GM23338 (cell line): ENCODE measurements at regions not wholly inside any gene's neighbourhood (a gene's known extent, or its start where the extent isn't known, plus 50 kb on each side); places are given as distances from the start of the nearest gene placed in this dataset.

ENCODE experiments used
- ATAC-seq: fragments of 200-7000 bp; cut with Tn5 transposase; 3 replicates; pipeline ENCODE4 v1.9.1; 2020
- DNase-seq: peaks from one replicate; pipeline ENCODE4 v3.0.0-alpha.2; 2015; ENCODE audit warnings: low spot score
- H2AFZ ChIP-seq: fragments of 200-600 bp; sonication (generic); 2 replicates; pipeline ENCODE4 v1.8.0; 2016; ENCODE audit warnings: antibody characterized with exemption, mild to moderate bottlenecking, moderate library complexity
- H3F3A ChIP-seq: fragments of 200-600 bp; sonication (generic); replicated peaks from 2 replicates; pipeline ENCODE4 v1.8.0; 2017; ENCODE audit warnings: antibody characterized with exemption, mixed run types, low read depth
- H3K27ac ChIP-seq: fragments of 200-600 bp; sonication (generic); 2 replicates; pipeline ENCODE4 v1.6.1; 2016; ENCODE audit warnings: low read depth
- H3K27me3 ChIP-seq: fragments of 200-600 bp; sonication (generic); 2 replicates; pipeline ENCODE4 v1.8.0; 2016; ENCODE audit warnings: mild to moderate bottlenecking, mixed run types, moderate library complexity; ENCODE audit not compliant: insufficient read depth
- H3K36me3 ChIP-seq: fragments of 200-600 bp; sonication (generic); 2 replicates; pipeline ENCODE4 v1.8.0; 2016; ENCODE audit warnings: mild to moderate bottlenecking; ENCODE audit not compliant: insufficient read depth
- H3K4me1 ChIP-seq: fragments of 200-600 bp; sonication (generic); 2 replicates; pipeline ENCODE4 v1.8.0; 2016; ENCODE audit warnings: mild to moderate bottlenecking, moderate library complexity; ENCODE audit not compliant: insufficient read depth
- H3K4me2 ChIP-seq: fragments of 200-600 bp; sonication (generic); 2 replicates; pipeline ENCODE4 v1.7.1; 2017; ENCODE audit warnings: mixed run types
- H3K4me3 ChIP-seq: fragments of 200-600 bp; sonication (generic); 2 replicates; pipeline ENCODE4 v1.6.1; 2016; ENCODE audit warnings: mixed run types
- H3K79me2 ChIP-seq: fragments of 200-600 bp; sonication (generic); replicated peaks from 2 replicates; pipeline ENCODE4 v1.8.0; 2017; ENCODE audit warnings: mild to moderate bottlenecking; ENCODE audit not compliant: insufficient read depth
- H3K9me2 ChIP-seq: fragments of 200-600 bp; sonication (generic); 2 replicates; pipeline ENCODE4 v1.8.0; 2017; ENCODE audit not compliant: insufficient read depth
- H4K20me1 ChIP-seq: fragments of 200-600 bp; sonication (generic); replicated peaks from 2 replicates; pipeline ENCODE4 v1.8.0; 2017; ENCODE audit warnings: mild to moderate bottlenecking; ENCODE audit not compliant: insufficient read depth
- H3K27ac Mint-ChIP-seq: 2 replicates; pipeline ENCODE4 v1.8.0; 2020; ENCODE audit warnings: inconsistent platforms, mild to moderate bottlenecking, moderate library complexity, mixed read lengths
- H3K27me3 Mint-ChIP-seq: 3 replicates; pipeline ENCODE4 v1.8.0; 2022; ENCODE audit warnings: low read depth, mild to moderate bottlenecking, moderate library complexity, mixed read lengths, inconsistent platforms; ENCODE audit not compliant: insufficient read depth, poor library complexity
- H3K36me3 Mint-ChIP-seq: 3 replicates; pipeline ENCODE4 v1.8.0; 2021; ENCODE audit warnings: low read depth, mild to moderate bottlenecking, inconsistent platforms, moderate library complexity, mixed read lengths
- H3K4me1 Mint-ChIP-seq: 3 replicates; pipeline ENCODE4 v1.8.0; 2020; ENCODE audit warnings: mild to moderate bottlenecking, inconsistent platforms, mixed read lengths
- H3K4me3 Mint-ChIP-seq: 3 replicates; pipeline ENCODE4 v1.8.0; 2021; ENCODE audit warnings: moderate library complexity, mild to moderate bottlenecking, inconsistent platforms, mixed read lengths
- H3K9me3 Mint-ChIP-seq: 3 replicates; pipeline ENCODE4 v1.8.0; 2020; ENCODE audit warnings: moderate library complexity, mild to moderate bottlenecking, inconsistent platforms, mixed read lengths
- CREB1 ChIP-seq: fragments of 250-450 bp; sonication (Bioruptor Pico); IDR thresholded peaks from 2 replicates; pipeline ENCODE4 v1.5.0; 2020; ENCODE audit warnings: low read depth, mild to moderate bottlenecking, moderate library complexity
- CTCF ChIP-seq, 2 experiments: fragments of 200-600 bp in 1 of 2; sonication (generic) in 1 of 2; conservative IDR thresholded peaks; 2 replicates each; pipeline versions ENCODE4 v1.5.1 to v1.6.1; 2016 to 2017; ENCODE audit warnings: antibody characterized with exemption in 2 of 2, low read depth in 2 of 2, mild to moderate bottlenecking in 2 of 2, moderate library complexity in 1 of 2
- ETS1 ChIP-seq: IDR thresholded peaks from 2 replicates; pipeline ENCODE4 v1.6.1; 2016; ENCODE audit warnings: antibody characterized with exemption
- EZH2 ChIP-seq: fragments of 200-600 bp; sonication (generic); IDR thresholded peaks from one replicate; pipeline ENCODE4 v1.8.0; 2017; ENCODE audit warnings: antibody characterized with exemption, mild to moderate bottlenecking, low read depth; ENCODE audit not compliant: unreplicated experiment
- EZH2phosphoT487 ChIP-seq: fragments of 200-600 bp; sonication (generic); IDR thresholded peaks from one replicate; pipeline ENCODE4 v1.8.1; 2018; ENCODE audit warnings: antibody characterized with exemption; ENCODE audit not compliant: unreplicated experiment
- JUNB ChIP-seq: IDR thresholded peaks from one replicate; pipeline ENCODE4 v1.6.1; 2016; ENCODE audit warnings: antibody characterized with exemption; ENCODE audit not compliant: unreplicated experiment
- NANOG ChIP-seq: IDR thresholded peaks from 2 replicates; pipeline ENCODE4 v1.6.1; 2016; ENCODE audit warnings: antibody characterized with exemption, borderline replicate concordance
- POLR2AphosphoS5 ChIP-seq: IDR thresholded peaks from 2 replicates; pipeline ENCODE4 v1.6.1; 2016; ENCODE audit warnings: antibody characterized with exemption, low read depth
- REST ChIP-seq: IDR thresholded peaks from one replicate; pipeline ENCODE4 v1.6.1; 2018; ENCODE audit warnings: antibody characterized with exemption; ENCODE audit not compliant: unreplicated experiment
- STAT1 ChIP-seq: IDR thresholded peaks from one replicate; pipeline ENCODE4 v1.6.1; 2016; ENCODE audit warnings: antibody characterized with exemption; ENCODE audit not compliant: unreplicated experiment
- ZNF114 ChIP-seq: fragments of 250-450 bp; sonication (Bioruptor Pico); IDR thresholded peaks from 2 replicates; pipeline ENCODE4 v1.5.0; 2020; ENCODE audit warnings: mild to moderate bottlenecking, moderate library complexity
- ZNF331 ChIP-seq: fragments of 250-450 bp; sonication (Bioruptor Pico); IDR thresholded peaks from 2 replicates; pipeline ENCODE4 v1.5.0; 2020; ENCODE audit warnings: low read depth, mild to moderate bottlenecking, moderate library complexity
- ZNF462 ChIP-seq: fragments of 250-450 bp; sonication (Bioruptor Pico); IDR thresholded peaks from 2 replicates; pipeline ENCODE4 v1.5.0; 2020; ENCODE audit warnings: mild to moderate bottlenecking, moderate library complexity

GRCh38 chr3:89690646-89691045 is 583.2 kb downstream of the EPHA3 start:
- H3K4me1 ChIP-seq, result no peaks in the 10 kb centered on the region
- ATAC-seq (no peak), DNase-seq (peak; percentile 1)
- Mint-ChIP-seq H3K36me3 (no peaks in the 10 kb centered on the region), H3K9me3 (no peaks in the 10 kb centered on the region), H3K4me3 (no peak overlapping the region), H3K27ac (no peak overlapping the region), H3K4me1 (no peaks in the 10 kb centered on the region), H3K27me3 (no peaks in the 10 kb centered on the region)
- no peak overlapping the region for H3K27ac ChIP-seq
- H3K27me3 ChIP-seq, result no peaks in the 10 kb centered on the region
- H2AFZ ChIP-seq, result no peak overlapping the region
- H3K79me2 ChIP-seq, result no peaks in the 10 kb centered on the region
- H3K4me2 ChIP-seq, result no peak overlapping the region
- no peaks in the 10 kb centered on the region for H3K36me3 ChIP-seq
- H4K20me1 ChIP-seq, result no peaks in the 10 kb centered on the region
- H3K9me2 ChIP-seq, result no peaks in the 10 kb centered on the region
- no peaks in the 10 kb centered on the region for H3F3A ChIP-seq
- TF ChIP-seq REST, result no peak
- no peak for TF ChIP-seq ZNF331 (CRISPR knock-in tag)
- TF ChIP-seq JUNB, result no peak
- no peak for TF ChIP-seq ETS1
- TF ChIP-seq CREB1 (CRISPR knock-in tag), result no peak
- no peak for TF ChIP-seq NANOG
- TF ChIP-seq EZH2phosphoT487, result no peak
- TF ChIP-seq POLR2AphosphoS5, result no peak
- TF ChIP-seq STAT1, result no peak
- no peak for TF ChIP-seq CTCF (conservative IDR thresholded peaks at IDR 0.05; ENCODE audit: low read depth in 2 of 2)
- no peak for TF ChIP-seq ZNF114
- TF ChIP-seq EZH2, result no peak
- no peak for TF ChIP-seq ZNF462
- no peak overlapping the region for H3K4me3 ChIP-seq
